NCI-H82 treated with DMSO at 0.1 percent for 48 hours (cell line): ENCODE measurements at regions not wholly inside any gene's neighbourhood (a gene's known extent, or its start where the extent isn't known, plus 50 kb on each side); places are given as distances from the start of the nearest gene placed in this dataset.

Experiments used
- DNase-seq: peaks from one replicate; lab custom pipeline; 2025; ENCODE audit not compliant: unreplicated experiment; lab: John Stamatoyannopoulos, UW

GRCh38 chr10:90652519-90652918 lies 205.3 kb downstream of the HTR7 start:
- peak; percentile 4 for DNase-seq

GRCh38 chr10:90658791-90659190 lies 199.0 kb downstream of the HTR7 start:
- DNase-seq: no peak

GRCh38 chr10:90665905-90666662 lies 191.8 kb downstream of the HTR7 start:
- DNase-seq: peak; percentile 56

- no peak for DNase-seq
Observed at GRCh38 chr10:90674461-90674860, 183.4 kb downstream of the HTR7 start.

- no peak for DNase-seq
Observed at GRCh38 chr10:90674928-90675327, 182.9 kb downstream of the HTR7 start.

- no peak for DNase-seq
Observed at GRCh38 chr10:90675621-90676020, 182.2 kb downstream of the HTR7 start.
